Neural cell (in vitro differentiated cells): ENCODE measurements at regions not wholly inside any gene's neighbourhood (a gene's known extent, or its start where the extent isn't known, plus 50 kb on each side); places are given as distances from the start of the nearest gene placed in this dataset.

Source experiments
- H2AFZ ChIP-seq: fragments of 200-600, 300-800 bp; sonication (generic), shearing (Covaris generic); 2 replicates; pipeline ENCODE4 v1.6.0; 2014; ENCODE audit warnings: low read depth, mild to moderate bottlenecking, antibody characterized with exemption, low read length, moderate library complexity
- H3F3A ChIP-seq: fragments of 200-600 bp; shearing (Covaris generic); 2 replicates; pipeline ENCODE4 v1.6.1; 2016; ENCODE audit warnings: mild to moderate bottlenecking, moderate library complexity, mixed read lengths, antibody characterized with exemption, low read length; ENCODE audit not compliant: insufficient read depth, poor library complexity, severe bottlenecking
- H3K27ac ChIP-seq: fragments of 200-600, 300-800 bp; sonication (generic), shearing (Covaris generic); 2 replicates; pipeline ENCODE4 v1.5.1; 2014; ENCODE audit warnings: mild to moderate bottlenecking, low read length, moderate library complexity
- H3K27me3 ChIP-seq: fragments of 300-800, 200-600 bp; sonication (generic), shearing (Covaris generic); 2 replicates; pipeline ENCODE4 v1.6.0; 2014; ENCODE audit warnings: mild to moderate bottlenecking, low read depth, low read length, moderate library complexity; ENCODE audit not compliant: insufficient read depth
- H3K36me3 ChIP-seq: fragments of 300-800, 200-600 bp; sonication (generic), shearing (Covaris generic); 2 replicates; pipeline ENCODE4 v1.5.1; 2014; ENCODE audit warnings: mild to moderate bottlenecking, antibody characterized with exemption, low read length, moderate library complexity; ENCODE audit not compliant: insufficient read depth
- H3K4me2 ChIP-seq: fragments of 300-800, 200-600 bp; sonication (generic), shearing (Covaris generic); 2 replicates; pipeline ENCODE4 v1.6.0; 2014; ENCODE audit warnings: mild to moderate bottlenecking, low read length
- H3K4me3 ChIP-seq: fragments of 300-800, 200-600 bp; sonication (generic), shearing (Covaris generic); 2 replicates; pipeline ENCODE4 v1.5.1; 2014; ENCODE audit warnings: mild to moderate bottlenecking, low read length, moderate library complexity
- H3K79me2 ChIP-seq: fragments of 200-600 bp; shearing (Covaris generic); replicated peaks from 2 replicates; pipeline ENCODE4 v1.6.0; 2014; ENCODE audit warnings: mild to moderate bottlenecking, low read length, moderate library complexity; ENCODE audit not compliant: insufficient read depth
- H3K9ac ChIP-seq: fragments of 300-800, 200-600 bp; sonication (generic), shearing (Covaris generic); 2 replicates; pipeline ENCODE4 v1.6.1; 2016; ENCODE audit warnings: mild to moderate bottlenecking, low read length, mixed read lengths
- H3K9me2 ChIP-seq: fragments of 200-600 bp; shearing (Covaris generic); 2 replicates; pipeline ENCODE4 v1.6.1; 2016; ENCODE audit warnings: mild to moderate bottlenecking, low read length, mixed read lengths; ENCODE audit not compliant: insufficient read depth
- H3K9me3 ChIP-seq: fragments of 200-600, 300-800 bp; sonication (generic), shearing (Covaris generic); 2 replicates; pipeline ENCODE4 v1.6.1; 2016; ENCODE audit warnings: mild to moderate bottlenecking, mixed run types, low read length, moderate library complexity, mixed read lengths
- H4K20me1 ChIP-seq: fragments of 200-600 bp; shearing (Covaris generic); 2 replicates; pipeline ENCODE4 v1.6.1; 2016; ENCODE audit warnings: mild to moderate bottlenecking, mixed run types; ENCODE audit not compliant: insufficient read depth
- EP300 ChIP-seq: fragments of 450-650 bp; conservative IDR thresholded peaks from 2 replicates; pipeline ENCODE4 v1.6.1; 2014; ENCODE audit warnings: antibody characterized with exemption, mild to moderate bottlenecking, moderate library complexity; ENCODE audit not compliant: poor library complexity, severe bottlenecking
- EZH2 ChIP-seq: fragments of 200-600, 300-800 bp; shearing (Covaris generic), sonication (generic); IDR thresholded peaks from 2 replicates; pipeline ENCODE4 v1.6.1; 2014; ENCODE audit warnings: antibody characterized with exemption, low read length, borderline replicate concordance, mild to moderate bottlenecking; ENCODE audit not compliant: insufficient read depth, poor library complexity, severe bottlenecking
- MXI1 ChIP-seq: fragments of 450-650 bp; conservative IDR thresholded peaks from 2 replicates; pipeline ENCODE4 v1.6.1; 2014; ENCODE audit warnings: antibody characterized with exemption, mild to moderate bottlenecking; ENCODE audit not compliant: poor library complexity, severe bottlenecking
- POLR2AphosphoS5 ChIP-seq: IDR thresholded peaks from 2 replicates; pipeline ENCODE4 v1.6.1; 2012
- RAD21 ChIP-seq: fragments of 450-650 bp; conservative IDR thresholded peaks from 2 replicates; pipeline ENCODE4 v1.6.1; 2014; ENCODE audit warnings: antibody characterized with exemption, mild to moderate bottlenecking, moderate library complexity
- SMC3 ChIP-seq: fragments of 450-650 bp; conservative IDR thresholded peaks from 2 replicates; pipeline ENCODE4 v1.6.1; 2014; ENCODE audit warnings: antibody characterized with exemption, mild to moderate bottlenecking, moderate library complexity; ENCODE audit not compliant: poor library complexity
- TAF1 ChIP-seq: IDR thresholded peaks from 2 replicates; pipeline ENCODE4 v1.6.1; 2012; ENCODE audit warnings: low read depth
- TF ChIP-seq, protein P1 (sequence below): fragments of 450-650 bp; IDR thresholded peaks from 2 replicates; pipeline ENCODE4 v1.5.1; 2014; ENCODE audit warnings: antibody characterized with exemption, mild to moderate bottlenecking, moderate library complexity; ENCODE audit not compliant: poor library complexity, severe bottlenecking
- TF ChIP-seq, protein P2 (sequence below): IDR thresholded peaks from 2 replicates; pipeline ENCODE4 v1.6.1; 2012; ENCODE audit warnings: borderline replicate concordance

DNA sequence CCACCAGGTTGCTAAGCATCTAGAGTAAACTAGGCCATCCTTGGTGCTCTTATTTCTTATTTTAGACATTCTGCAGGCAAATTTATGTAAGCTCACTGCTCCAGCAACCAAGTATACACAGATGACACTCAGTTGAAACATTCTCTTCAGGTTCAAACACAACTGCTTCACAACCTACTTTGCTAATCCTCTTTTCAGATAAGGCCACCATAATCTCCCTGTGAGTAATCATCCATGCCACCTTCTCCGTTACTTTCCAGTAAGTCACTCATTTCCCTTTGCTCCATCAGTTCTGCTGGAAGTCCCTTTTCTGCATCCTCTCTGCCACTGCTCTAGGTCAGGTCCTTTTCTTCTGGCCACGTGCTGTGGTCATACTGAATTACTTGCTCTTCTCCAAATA is 120.2 kb upstream of the WDFY3 start:
- no peaks in the 10 kb centered on the region for H3F3A ChIP-seq
- no peak overlapping the region for H3K4me2 ChIP-seq
- H3K9me3 ChIP-seq, result no peaks in the 10 kb centered on the region
- H3K79me2 ChIP-seq, result no peaks in the 10 kb centered on the region
- no peaks in the 10 kb centered on the region for H3K36me3 ChIP-seq
- TF ChIP-seq, protein P1, sequence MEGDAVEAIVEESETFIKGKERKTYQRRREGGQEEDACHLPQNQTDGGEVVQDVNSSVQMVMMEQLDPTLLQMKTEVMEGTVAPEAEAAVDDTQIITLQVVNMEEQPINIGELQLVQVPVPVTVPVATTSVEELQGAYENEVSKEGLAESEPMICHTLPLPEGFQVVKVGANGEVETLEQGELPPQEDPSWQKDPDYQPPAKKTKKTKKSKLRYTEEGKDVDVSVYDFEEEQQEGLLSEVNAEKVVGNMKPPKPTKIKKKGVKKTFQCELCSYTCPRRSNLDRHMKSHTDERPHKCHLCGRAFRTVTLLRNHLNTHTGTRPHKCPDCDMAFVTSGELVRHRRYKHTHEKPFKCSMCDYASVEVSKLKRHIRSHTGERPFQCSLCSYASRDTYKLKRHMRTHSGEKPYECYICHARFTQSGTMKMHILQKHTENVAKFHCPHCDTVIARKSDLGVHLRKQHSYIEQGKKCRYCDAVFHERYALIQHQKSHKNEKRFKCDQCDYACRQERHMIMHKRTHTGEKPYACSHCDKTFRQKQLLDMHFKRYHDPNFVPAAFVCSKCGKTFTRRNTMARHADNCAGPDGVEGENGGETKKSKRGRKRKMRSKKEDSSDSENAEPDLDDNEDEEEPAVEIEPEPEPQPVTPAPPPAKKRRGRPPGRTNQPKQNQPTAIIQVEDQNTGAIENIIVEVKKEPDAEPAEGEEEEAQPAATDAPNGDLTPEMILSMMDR, result no peak
- no peak for TF ChIP-seq EP300
- TF ChIP-seq, protein P2, sequence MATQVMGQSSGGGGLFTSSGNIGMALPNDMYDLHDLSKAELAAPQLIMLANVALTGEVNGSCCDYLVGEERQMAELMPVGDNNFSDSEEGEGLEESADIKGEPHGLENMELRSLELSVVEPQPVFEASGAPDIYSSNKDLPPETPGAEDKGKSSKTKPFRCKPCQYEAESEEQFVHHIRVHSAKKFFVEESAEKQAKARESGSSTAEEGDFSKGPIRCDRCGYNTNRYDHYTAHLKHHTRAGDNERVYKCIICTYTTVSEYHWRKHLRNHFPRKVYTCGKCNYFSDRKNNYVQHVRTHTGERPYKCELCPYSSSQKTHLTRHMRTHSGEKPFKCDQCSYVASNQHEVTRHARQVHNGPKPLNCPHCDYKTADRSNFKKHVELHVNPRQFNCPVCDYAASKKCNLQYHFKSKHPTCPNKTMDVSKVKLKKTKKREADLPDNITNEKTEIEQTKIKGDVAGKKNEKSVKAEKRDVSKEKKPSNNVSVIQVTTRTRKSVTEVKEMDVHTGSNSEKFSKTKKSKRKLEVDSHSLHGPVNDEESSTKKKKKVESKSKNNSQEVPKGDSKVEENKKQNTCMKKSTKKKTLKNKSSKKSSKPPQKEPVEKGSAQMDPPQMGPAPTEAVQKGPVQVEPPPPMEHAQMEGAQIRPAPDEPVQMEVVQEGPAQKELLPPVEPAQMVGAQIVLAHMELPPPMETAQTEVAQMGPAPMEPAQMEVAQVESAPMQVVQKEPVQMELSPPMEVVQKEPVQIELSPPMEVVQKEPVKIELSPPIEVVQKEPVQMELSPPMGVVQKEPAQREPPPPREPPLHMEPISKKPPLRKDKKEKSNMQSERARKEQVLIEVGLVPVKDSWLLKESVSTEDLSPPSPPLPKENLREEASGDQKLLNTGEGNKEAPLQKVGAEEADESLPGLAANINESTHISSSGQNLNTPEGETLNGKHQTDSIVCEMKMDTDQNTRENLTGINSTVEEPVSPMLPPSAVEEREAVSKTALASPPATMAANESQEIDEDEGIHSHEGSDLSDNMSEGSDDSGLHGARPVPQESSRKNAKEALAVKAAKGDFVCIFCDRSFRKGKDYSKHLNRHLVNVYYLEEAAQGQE, result no peak
- TF ChIP-seq TAF1, result no peak
- TF ChIP-seq RAD21, result no peak
- no peak for TF ChIP-seq EZH2
- no peak for TF ChIP-seq MXI1
- TF ChIP-seq SMC3, result no peak
- no peak for TF ChIP-seq POLR2AphosphoS5
- H3K9ac ChIP-seq, result no peak overlapping the region
- no peak overlapping the region for H3K4me3 ChIP-seq
- H3K9me2 ChIP-seq, result no peaks in the 10 kb centered on the region
- H3K27me3 ChIP-seq, result no peaks in the 10 kb centered on the region
- no peaks in the 10 kb centered on the region for H4K20me1 ChIP-seq
- H2AFZ ChIP-seq, result no peak overlapping the region
- H3K27ac ChIP-seq, result no peak overlapping the region

DNA sequence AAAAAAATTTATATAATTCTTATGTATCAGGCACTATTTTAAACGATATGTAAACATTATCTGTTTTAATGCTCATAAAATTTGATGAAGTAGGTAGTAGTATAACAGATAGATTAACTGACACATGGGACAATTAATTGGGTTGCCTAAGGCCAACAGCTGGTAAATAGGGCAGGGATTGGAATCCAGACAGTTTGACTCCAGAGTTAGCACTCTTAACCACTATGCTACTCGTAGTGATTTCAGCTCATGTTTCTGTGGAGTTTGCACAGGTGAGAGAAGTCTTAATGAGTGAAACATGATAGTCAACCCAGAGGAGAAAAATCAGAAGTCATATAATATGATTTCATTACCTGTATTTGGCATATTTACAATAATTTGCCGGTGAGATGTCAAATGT is 126.0 kb upstream of the WDFY3 start:
- H3F3A ChIP-seq, result no peaks in the 10 kb centered on the region
- H3K4me2 ChIP-seq, result no peak overlapping the region
- no peaks in the 10 kb centered on the region for H3K9me2 ChIP-seq
- no peaks in the 10 kb centered on the region for H3K36me3 ChIP-seq
- no peaks in the 10 kb centered on the region for H3K9me3 ChIP-seq
- H3K27me3 ChIP-seq, result no peaks in the 10 kb centered on the region
- H3K4me3 ChIP-seq, result no peak overlapping the region
- H3K27ac ChIP-seq, result no peak overlapping the region
- H4K20me1 ChIP-seq, result no peaks in the 10 kb centered on the region
- H3K9ac ChIP-seq, result no peak overlapping the region
- TF ChIP-seq MXI1, result no peak
- TF ChIP-seq EZH2, result no peak
- no peak for TF ChIP-seq TAF1
- no peak for TF ChIP-seq SMC3
- TF ChIP-seq, protein P1, result no peak
- TF ChIP-seq RAD21, result no peak
- no peak for TF ChIP-seq POLR2AphosphoS5
- TF ChIP-seq, protein P2, result no peak
- no peak for TF ChIP-seq EP300
- H2AFZ ChIP-seq, result no peak overlapping the region
- H3K79me2 ChIP-seq, result no peaks in the 10 kb centered on the region
